Effector memory CD4-positive, alpha-beta T cell (primary cell): ENCODE measurements at regions not wholly inside any gene's neighbourhood (a gene's known extent, or its start where the extent isn't known, plus 50 kb on each side); places are given as distances from the start of the nearest gene placed in this dataset.

Experiments
- DNase-seq, 3 donors: peaks; one replicate each; pipeline ENCODE4 v3.0.0-alpha.2; 2020
- H3K27ac ChIP-seq: 2 replicates; pipeline ENCODE4 v1.7.0; 2013; ENCODE audit warnings: mild to moderate bottlenecking, low read length, moderate library complexity; ENCODE audit not compliant: insufficient read depth, poor library complexity, severe bottlenecking
- H3K27me3 ChIP-seq: replicated peaks from 2 replicates; pipeline ENCODE4 v1.7.0; 2013; ENCODE audit warnings: mild to moderate bottlenecking, low read length; ENCODE audit not compliant: insufficient read depth, control insufficient read depth, poor library complexity, severe bottlenecking
- H3K36me3 ChIP-seq: 2 replicates; pipeline ENCODE4 v1.7.0; 2013; ENCODE audit warnings: mild to moderate bottlenecking, low read length, moderate library complexity; ENCODE audit not compliant: control insufficient read depth, insufficient read depth
- H3K4me1 ChIP-seq: 2 replicates; pipeline ENCODE4 v1.7.0; 2013; ENCODE audit warnings: low read length, mild to moderate bottlenecking; ENCODE audit not compliant: control insufficient read depth, insufficient read depth, poor library complexity, severe bottlenecking
- H3K4me3 ChIP-seq: 2 replicates; pipeline ENCODE4 v1.7.0; 2013; ENCODE audit warnings: low read length, low read depth, mild to moderate bottlenecking; ENCODE audit not compliant: insufficient read depth, poor library complexity, severe bottlenecking
- H3K9me3 ChIP-seq: 2 replicates; pipeline ENCODE4 v1.7.0; 2013; ENCODE audit warnings: mild to moderate bottlenecking, low read length, moderate library complexity; ENCODE audit not compliant: control insufficient read depth

- no peaks in the 10 kb centered on the region for H3K9me3 ChIP-seq
- H3K36me3 ChIP-seq: no peaks in the 10 kb centered on the region
- no peak overlapping the region for H3K4me3 ChIP-seq
- H3K27ac ChIP-seq: no peak overlapping the region
- DNase-seq: no peak
- no peaks in the 10 kb centered on the region for H3K4me1 ChIP-seq
- H3K27me3 ChIP-seq: no peaks in the 10 kb centered on the region
These were observed 153.9 kb downstream of the HS3ST3B1 start for GRCh38 chr17:14454746-14455145.

- H3K4me1 ChIP-seq: no peaks in the 10 kb centered on the region
- no peaks in the 10 kb centered on the region for H3K27me3 ChIP-seq
- no peak overlapping the region for H3K4me3 ChIP-seq
- DNase-seq: no peak
- H3K27ac ChIP-seq: no peak overlapping the region
- H3K9me3 ChIP-seq: no peaks in the 10 kb centered on the region
- no peaks in the 10 kb centered on the region for H3K36me3 ChIP-seq
These were observed 152.0 kb downstream of the HS3ST3B1 start for GRCh38 chr17:14452856-14453255.

DNA sequence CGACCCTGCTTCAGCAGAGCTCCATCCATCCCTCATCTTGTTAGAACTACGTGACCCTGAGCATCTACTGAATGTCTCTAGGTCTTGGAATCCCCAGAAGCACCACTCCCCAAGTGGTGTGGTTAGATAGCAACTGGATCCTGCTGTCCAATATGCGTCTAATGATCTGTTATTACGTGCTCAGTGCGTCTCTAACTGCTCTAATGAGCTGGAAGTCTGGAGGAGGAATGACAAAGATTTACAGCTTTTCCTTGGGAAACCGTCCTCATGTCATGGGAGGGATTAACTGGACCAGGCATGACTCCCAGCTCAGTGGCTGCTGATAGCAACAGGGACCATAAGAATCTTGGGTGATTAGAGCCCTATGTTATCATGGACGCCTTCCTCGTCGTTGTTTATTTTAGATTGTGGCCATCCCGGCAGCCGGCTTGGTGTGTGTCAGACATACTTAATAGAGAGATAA lies 150.9 kb downstream of the HS3ST3B1 start:
- no peak for DNase-seq
- Histone ChIP-seq H3K27ac (no peak overlapping the region), H3K36me3 (no peaks in the 10 kb centered on the region), H3K27me3 (no peaks in the 10 kb centered on the region), H3K4me1 (no peaks in the 10 kb centered on the region), H3K4me3 (no peak overlapping the region), H3K9me3 (no peaks in the 10 kb centered on the region)

DNA sequence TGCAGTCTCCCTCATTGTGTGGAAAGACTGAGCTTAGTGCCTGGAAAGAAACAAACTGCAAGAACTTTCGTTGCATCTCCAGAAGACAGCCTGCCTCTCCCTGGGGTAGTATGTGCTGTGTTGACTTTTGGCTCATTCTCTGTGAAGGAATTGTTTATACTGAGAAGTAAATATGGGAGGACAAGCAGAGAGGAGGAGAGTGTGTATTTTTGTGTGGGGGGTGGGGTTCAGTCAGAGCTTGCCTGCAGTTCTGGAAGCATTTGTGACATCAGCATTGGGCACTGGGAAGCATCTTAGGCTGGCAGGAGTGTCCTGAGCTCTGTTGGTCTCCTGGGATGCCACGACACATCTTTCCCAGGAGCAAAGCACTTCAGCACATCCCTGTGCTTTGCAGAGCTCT lies 147.9 kb downstream of the HS3ST3B1 start:
- H3K27ac ChIP-seq: no peak overlapping the region
- no peak for DNase-seq
- no peaks in the 10 kb centered on the region for H3K27me3 ChIP-seq
- H3K36me3 ChIP-seq: no peaks in the 10 kb centered on the region
- H3K4me3 ChIP-seq: no peak overlapping the region
- no peaks in the 10 kb centered on the region for H3K9me3 ChIP-seq
- no peaks in the 10 kb centered on the region for H3K4me1 ChIP-seq

DNA sequence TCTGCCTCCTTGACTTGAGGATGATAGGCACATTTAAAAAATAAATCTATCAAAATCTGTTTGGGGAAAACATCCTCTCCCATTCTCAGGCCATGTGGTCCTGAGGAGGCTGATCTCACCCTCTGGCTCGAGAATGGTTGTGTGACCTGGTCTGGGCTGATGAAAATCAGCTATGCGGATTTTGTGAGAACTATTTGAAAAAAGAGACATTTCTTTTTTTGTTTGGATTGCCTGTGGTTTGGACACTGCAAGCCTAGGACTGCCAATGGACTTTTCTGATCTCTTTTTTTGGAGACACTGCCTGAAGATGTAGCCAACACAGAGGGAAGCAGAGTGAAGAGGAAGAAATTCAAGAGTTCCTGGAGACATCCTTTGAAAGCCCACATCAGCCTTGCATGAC lies 145.9 kb downstream of the HS3ST3B1 start:
- no peaks in the 10 kb centered on the region for H3K36me3 ChIP-seq
- no peak overlapping the region for H3K4me3 ChIP-seq
- H3K27me3 ChIP-seq: no peaks in the 10 kb centered on the region
- DNase-seq: no peak
- no peak overlapping the region for H3K27ac ChIP-seq
- no peaks in the 10 kb centered on the region for H3K9me3 ChIP-seq
- no peaks in the 10 kb centered on the region for H3K4me1 ChIP-seq

DNA sequence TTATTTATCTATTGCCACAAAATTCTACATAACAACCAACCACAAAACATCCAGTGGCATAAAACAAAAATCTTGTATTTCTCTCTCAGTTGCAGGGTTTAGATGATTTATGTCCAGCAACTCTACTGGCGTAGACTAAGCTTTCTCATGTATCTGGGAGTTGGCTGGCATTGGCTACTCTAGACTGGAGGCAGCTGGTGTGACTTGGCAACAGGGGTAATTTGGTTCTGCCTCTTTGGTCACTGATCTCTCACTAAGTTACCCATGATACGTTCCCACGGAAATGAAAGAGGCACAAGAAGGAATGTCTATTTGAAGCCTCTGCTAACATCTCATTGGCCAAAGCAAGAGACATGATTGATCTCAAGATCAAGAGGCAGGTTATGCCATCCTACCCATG lies 144.0 kb downstream of the HS3ST3B1 start:
- Histone ChIP-seq H3K36me3 (no peaks in the 10 kb centered on the region), H3K4me1 (no peaks in the 10 kb centered on the region), H3K4me3 (no peak overlapping the region), H3K27ac (no peak overlapping the region), H3K9me3 (no peaks in the 10 kb centered on the region), H3K27me3 (no peaks in the 10 kb centered on the region)
- DNase-seq: no peak

DNA sequence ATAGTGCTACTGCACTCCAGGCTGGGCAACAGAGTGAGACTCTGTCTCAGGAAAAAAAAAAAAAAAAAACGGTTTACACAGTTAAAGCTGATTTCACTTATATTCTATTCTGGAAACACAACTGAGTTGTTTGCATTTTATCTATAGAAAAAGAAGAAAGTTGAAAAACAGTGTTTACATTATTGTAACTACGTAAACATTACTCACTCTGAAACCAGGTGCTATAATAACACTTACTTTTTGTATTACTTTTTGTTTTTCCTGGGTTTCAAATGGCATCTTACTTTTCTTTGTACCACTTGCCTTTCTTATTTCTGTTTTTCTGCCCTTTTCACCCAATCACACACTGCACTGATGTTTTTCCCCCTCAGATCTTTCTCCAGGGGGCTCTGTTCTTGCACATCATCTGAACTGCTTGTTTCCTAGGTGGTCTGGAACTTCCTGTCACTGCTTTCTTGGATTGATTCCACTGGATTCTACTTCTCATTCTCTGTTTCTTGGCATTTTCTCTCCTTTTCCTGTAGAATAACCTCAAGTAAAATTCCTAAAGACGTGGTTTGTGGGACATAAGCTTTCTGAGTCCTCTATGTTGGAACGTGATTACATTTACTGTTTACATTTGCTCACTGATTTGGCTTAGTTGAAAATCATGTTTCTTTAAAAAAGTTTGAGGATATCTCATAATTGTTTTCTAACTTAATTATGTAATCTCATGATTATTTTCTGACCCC lies 142.1 kb downstream of the HS3ST3B1 start:
- no peaks in the 10 kb centered on the region for H3K27me3 ChIP-seq
- no peaks in the 10 kb centered on the region for H3K4me1 ChIP-seq
- no peak for DNase-seq
- H3K36me3 ChIP-seq: no peaks in the 10 kb centered on the region
- no peak overlapping the region for H3K27ac ChIP-seq
- no peak overlapping the region for H3K4me3 ChIP-seq
- H3K9me3 ChIP-seq: no peaks in the 10 kb centered on the region

DNA sequence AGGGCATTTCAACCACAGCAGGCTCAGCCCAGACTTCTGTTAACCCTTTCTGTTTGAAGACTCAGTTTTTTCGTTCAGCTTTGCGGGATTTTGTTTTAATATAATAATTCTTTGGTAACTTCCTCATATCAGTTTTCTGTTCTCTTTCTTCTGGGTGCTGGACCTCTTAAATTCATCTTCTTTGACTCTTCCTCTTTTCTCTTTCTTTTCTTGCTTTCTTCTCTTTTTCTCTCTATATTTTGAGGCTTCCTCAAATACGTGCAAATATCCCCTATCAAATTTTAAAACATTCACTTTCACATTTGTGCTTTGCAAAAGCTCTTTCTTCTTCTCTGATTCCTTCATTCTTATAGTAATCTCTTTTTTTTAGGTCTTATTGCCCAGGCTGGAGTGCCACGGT lies 136.3 kb downstream of the HS3ST3B1 start:
- H3K36me3 ChIP-seq: no peaks in the 10 kb centered on the region
- H3K4me1 ChIP-seq: no peaks in the 10 kb centered on the region
- no peak for DNase-seq
- no peaks in the 10 kb centered on the region for H3K27me3 ChIP-seq
- no peak overlapping the region for H3K27ac ChIP-seq
- H3K9me3 ChIP-seq: no peaks in the 10 kb centered on the region
- H3K4me3 ChIP-seq: no peak overlapping the region

- no peak for DNase-seq
- no peak overlapping the region for H3K27ac ChIP-seq
- H3K4me3 ChIP-seq: no peak overlapping the region
- H3K9me3 ChIP-seq: no peaks in the 10 kb centered on the region
- H3K27me3 ChIP-seq: no peaks in the 10 kb centered on the region
- H3K36me3 ChIP-seq: no peaks in the 10 kb centered on the region
- H3K4me1 ChIP-seq: no peaks in the 10 kb centered on the region
These were observed 135.4 kb downstream of the HS3ST3B1 start for GRCh38 chr17:14436266-14436665.

GRCh38 chr17:14434506-14434905 lies 133.6 kb downstream of the HS3ST3B1 start:
- no peak for DNase-seq
- H3K4me1 ChIP-seq: peaks cover 3% of the 10 kb centered on the region
- H3K9me3 ChIP-seq: no peaks in the 10 kb centered on the region
- no peaks in the 10 kb centered on the region for H3K27me3 ChIP-seq
- H3K27ac ChIP-seq: no peak overlapping the region
- H3K36me3 ChIP-seq: no peaks in the 10 kb centered on the region
- H3K4me3 ChIP-seq: no peak overlapping the region
